Stimulated activated CD8-positive, alpha-beta memory T cell treated with anti-CD3 and anti-CD28 coated beads, Interleukin-12 subunit alpha, Interleukin-12 subunit beta, amount 100 ng/mL, for 4 hours (primary cell): ENCODE measurements at regions not wholly inside any gene's neighbourhood (a gene's known extent, or its start where the extent isn't known, plus 50 kb on each side); places are given as distances from the start of the nearest gene placed in this dataset.

ENCODE experiments used
- DNase-seq: peaks from one replicate; pipeline ENCODE4 v3.0.0-alpha.2; 2020; ENCODE audit warnings: low read depth

- no peak for DNase-seq
Measured at GRCh38 chr2:146128216-146128615, 1608.3 kb upstream of the ZEB2 start.

- no peak for DNase-seq
Measured at GRCh38 chr2:146125551-146125950, 1605.6 kb upstream of the ZEB2 start.

GRCh38 chr2:146124741-146125140 lies 1604.8 kb upstream of the ZEB2 start:
- no peak for DNase-seq

GRCh38 chr2:146123714-146124113 lies 1603.8 kb upstream of the ZEB2 start:
- DNase-seq = no peak

- no peak for DNase-seq
Measured at GRCh38 chr2:146123256-146123655, 1603.3 kb upstream of the ZEB2 start.

GRCh38 chr2:146119586-146119985 lies 1599.7 kb upstream of the ZEB2 start:
- DNase-seq = no peak

- no peak for DNase-seq
Measured at GRCh38 chr2:146108993-146109392, 1589.1 kb upstream of the ZEB2 start.

GRCh38 chr2:146094185-146094584 lies 1574.3 kb upstream of the ZEB2 start:
- DNase-seq = no peak

GRCh38 chr2:146081459-146081858 lies 1561.5 kb upstream of the ZEB2 start:
- no peak for DNase-seq

- no peak for DNase-seq
Measured at GRCh38 chr2:146080925-146081324, 1561.0 kb upstream of the ZEB2 start.

GRCh38 chr2:146079216-146079615 lies 1559.3 kb upstream of the ZEB2 start:
- DNase-seq = no peak

- no peak for DNase-seq
Measured at GRCh38 chr2:146077156-146077555, 1557.2 kb upstream of the ZEB2 start.

GRCh38 chr2:146068051-146068450 lies 1548.1 kb upstream of the ZEB2 start:
- DNase-seq = no peak

- no peak for DNase-seq
Measured at GRCh38 chr2:146048141-146048540, 1528.2 kb upstream of the ZEB2 start.

GRCh38 chr2:146041274-146041910 lies 1521.5 kb upstream of the ZEB2 start:
- DNase-seq = no peak

- DNase-seq = no peak
Measured at GRCh38 chr2:146040051-146040450, 1520.1 kb upstream of the ZEB2 start.

- DNase-seq = no peak
Measured at GRCh38 chr2:146038014-146038413, 1518.1 kb upstream of the ZEB2 start.

GRCh38 chr2:146037334-146037870 lies 1517.5 kb upstream of the ZEB2 start:
- DNase-seq = no peak

GRCh38 chr2:146031158-146031557 lies 1511.2 kb upstream of the ZEB2 start:
- no peak for DNase-seq

- DNase-seq = no peak
Measured at GRCh38 chr2:146027156-146027555, 1507.2 kb upstream of the ZEB2 start.

- no peak for DNase-seq
Measured at GRCh38 chr2:146025519-146025918, 1505.6 kb upstream of the ZEB2 start.

- DNase-seq = no peak
Measured at GRCh38 chr2:146024212-146024743, 1504.4 kb upstream of the ZEB2 start.

GRCh38 chr2:146004462-146004861 lies 1484.5 kb upstream of the ZEB2 start:
- no peak for DNase-seq

- no peak for DNase-seq
Measured at GRCh38 chr2:146003337-146003736, 1483.4 kb upstream of the ZEB2 start.
